GM18870 (cell line): ENCODE measurements at regions not wholly inside any gene's neighbourhood (a gene's known extent, or its start where the extent isn't known, plus 50 kb on each side); places are given as distances from the start of the nearest gene placed in this dataset.

ENCODE experiments used
- ATAC-seq: cut with Tn5 transposase; IDR thresholded peaks from one replicate; pipeline ENCODE4 v1.9.1; 2021; ENCODE audit warnings: moderate library complexity; ENCODE audit not compliant: unreplicated experiment

DNA sequence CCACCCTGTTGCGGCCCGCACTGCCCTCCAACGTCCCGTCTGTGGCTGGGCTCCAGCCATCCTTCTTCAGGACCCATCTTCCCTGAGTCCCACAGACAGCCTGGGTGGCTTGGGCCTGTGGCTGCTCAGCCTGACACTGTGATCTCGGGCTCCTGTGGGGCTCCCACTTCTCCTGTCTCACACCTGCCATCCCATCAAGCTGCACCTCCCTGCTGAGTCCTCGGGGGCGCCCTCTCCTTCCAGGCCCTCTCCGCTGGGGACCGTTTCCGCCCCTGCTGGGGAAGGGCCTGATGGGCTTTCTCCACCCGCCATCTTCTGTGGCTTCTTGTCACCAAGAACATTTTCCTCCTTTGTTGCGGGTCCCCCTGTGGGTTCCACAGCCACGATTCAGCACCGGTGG is 173.8 kb upstream of the PPP2R2D start:
- no peak for ATAC-seq

DNA sequence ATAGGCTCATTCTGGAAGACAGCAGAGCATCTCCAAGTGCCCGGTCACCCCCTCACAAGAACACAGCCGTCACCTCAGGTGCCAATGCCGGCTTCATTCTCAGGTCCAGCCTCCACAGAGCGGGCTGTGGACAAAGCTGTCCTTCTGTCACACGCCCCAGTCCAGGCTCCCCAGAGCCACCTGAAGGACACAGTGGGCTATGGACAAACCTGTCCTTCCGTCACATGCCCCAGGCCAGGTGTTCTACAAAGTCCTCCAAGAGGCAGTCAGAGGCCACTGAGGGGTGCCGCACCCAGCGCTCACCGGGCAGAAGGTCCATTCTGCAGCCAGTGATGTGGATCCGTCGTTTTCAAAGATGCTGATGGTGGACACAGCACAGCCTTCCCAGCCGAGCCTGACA is 173.2 kb upstream of the PPP2R2D start:
- no peak for ATAC-seq

DNA sequence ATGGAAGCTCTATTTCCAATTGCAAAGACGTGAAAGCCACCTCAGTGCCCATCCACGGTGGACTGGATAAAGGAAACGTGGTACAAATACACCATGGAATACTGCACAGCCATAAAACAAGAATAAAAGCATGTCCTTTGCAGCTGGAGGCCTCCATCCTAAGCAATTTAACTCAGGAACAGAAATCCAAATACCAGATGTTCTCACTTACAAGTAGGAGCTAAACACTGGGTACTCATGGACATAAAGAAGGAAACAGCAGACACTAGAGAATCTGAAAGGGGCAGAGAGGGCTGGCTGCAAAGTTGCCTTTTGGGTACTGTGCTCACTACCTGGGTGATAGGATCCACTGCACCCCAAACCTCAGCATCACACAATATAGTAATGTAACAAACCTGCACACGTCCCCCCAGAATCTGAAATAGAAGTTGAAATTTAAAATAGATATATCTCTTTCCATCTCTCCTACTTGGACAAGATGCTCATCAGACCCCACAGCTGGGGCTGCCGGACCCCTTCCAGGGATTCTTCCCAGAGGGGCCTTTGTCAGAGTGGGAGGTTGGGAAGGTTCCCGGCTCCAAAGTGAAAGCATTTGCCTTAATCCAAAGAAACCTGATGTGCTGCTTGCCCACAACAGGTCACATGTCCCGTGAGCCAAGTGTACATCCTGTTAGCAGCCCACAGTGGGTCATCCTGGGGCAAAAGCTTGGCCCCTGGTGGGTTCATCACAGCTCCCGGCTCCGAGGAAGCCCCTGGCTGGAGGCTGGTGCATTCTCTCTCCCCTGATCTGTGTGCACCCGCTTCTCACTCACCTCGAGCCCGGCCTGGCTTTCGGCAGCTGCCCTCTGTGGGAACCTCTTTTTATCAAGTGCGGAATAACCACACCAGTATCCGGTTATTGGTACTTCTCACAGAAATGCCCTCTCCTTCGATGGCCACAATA is 172.3 kb upstream of the PPP2R2D start:
- ATAC-seq = no peak

DNA sequence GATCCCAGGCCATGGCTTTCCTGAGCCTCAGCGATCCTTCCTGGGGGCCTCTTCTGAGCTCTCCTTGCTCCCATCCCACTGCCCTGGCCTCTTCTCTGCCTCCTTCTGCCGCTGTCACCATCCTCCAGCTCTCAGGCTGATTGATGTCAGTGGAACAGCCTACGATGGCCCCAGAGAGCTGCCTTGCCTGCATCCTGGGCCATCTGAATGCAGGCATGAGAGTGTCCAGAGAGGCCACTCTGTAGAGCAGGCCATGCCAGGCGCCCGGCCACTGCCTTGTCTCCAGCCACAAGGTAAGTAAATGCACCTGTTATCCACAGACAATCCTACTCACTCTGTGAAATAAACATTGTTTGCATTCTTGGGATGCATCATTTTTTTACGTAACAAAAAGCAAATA is 171.4 kb upstream of the PPP2R2D start:
- no peak for ATAC-seq

DNA sequence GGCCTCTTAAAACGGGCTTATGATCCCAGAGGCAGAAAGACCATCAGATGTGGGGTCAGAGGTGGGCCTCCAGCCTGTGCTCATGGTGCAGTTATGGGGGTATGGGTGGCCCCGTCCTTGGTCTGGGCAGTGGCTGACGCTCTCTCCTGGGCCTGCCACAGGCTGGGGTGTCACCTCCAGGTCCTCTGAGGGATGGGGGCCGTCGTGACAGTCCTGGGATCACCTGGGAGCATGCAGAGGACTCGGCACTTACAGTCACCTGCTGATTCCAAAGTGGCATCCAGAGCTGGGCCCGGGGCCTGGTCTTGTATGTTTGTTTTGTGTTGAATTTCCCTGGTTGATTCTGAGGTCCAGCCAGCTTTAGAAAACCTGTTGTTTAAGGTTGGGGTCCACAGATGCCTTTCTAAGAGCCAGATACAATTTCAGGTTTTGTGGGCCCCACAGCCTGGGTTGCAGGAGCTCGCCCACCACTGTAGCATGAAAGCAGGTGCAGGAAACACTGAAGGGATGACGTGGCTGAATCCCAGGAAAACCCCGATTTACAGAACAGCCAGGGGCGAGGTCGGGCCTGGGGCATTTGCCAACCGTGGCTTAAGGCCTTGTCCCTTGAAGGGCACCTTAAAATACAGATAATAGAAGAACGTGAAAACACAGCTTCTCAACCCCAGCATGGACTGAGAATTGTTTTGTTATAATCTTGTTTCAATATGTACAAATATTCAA is 170.7 kb upstream of the PPP2R2D start:
- no peak for ATAC-seq

DNA sequence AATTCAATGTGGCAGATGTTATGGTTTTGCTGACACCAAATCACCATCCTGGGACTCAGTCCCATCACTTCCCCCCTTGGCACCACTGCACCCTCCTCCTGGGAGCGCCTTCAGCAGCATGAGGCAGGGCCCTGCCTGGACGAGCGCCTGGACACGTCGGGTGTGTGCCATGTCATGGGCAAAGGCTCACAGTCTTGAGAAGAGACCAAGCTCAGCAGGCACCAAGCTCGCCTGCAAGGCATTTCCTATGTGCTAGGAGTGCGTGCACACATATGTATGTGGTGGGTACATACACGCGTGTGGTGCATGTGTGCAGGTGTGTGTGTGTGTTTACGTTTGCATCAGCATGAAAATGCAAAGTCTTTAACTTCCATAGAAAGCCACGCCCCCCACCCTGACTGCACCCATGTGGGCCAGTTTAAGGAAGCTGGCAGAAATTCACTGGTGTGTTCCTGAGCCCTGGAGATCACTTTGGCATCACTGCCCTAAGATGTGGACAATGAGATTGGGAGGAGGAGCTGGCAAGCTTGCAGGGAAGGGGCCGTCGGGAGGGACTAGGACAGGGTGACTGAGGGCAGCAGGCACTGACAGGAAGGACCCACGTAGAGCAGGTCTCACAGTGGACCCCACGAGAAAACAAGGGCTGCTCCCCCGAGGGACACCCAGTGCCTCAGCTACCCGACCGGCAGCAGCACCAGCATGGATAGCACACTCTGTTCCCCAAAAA is 169.9 kb upstream of the PPP2R2D start:
- ATAC-seq = no peak

DNA sequence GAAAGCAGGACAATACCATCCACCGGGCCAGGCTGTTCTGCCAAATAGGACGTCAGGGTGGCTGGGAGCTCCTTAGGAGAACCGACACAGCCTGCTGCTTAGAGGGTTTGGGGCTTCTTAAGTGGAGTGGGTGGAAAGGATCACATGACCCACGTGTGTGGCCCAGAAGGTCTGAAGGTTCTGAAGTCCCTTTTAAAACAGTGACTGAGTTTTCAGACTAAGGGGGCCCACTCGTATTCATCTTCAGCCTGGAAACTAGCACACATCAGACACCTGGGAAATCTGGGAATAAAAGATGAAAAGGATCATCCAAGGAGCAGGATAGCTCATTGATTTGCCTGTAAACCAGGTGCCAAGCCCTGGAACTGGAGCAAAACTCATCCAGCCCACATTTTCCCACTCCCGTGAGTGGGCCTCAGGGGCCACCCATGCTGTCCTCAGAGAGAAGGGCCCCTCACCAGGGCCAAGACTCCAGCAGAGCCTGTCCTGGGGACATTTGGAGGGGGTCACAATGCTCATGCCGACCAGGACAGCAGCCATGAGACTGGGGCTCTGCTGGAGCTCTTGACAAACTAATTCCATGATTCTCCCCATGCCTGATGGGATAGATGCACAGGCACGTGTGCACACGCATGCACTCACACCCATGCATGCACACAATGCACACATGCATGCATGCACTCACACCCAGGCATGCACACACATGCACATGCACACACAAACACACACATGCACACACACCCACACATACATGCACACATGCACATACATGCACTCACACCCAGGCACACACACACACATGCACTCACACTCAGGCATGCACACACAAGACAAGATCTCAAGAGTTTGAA is 168.8 kb upstream of the PPP2R2D start:
- ATAC-seq = no peak

DNA sequence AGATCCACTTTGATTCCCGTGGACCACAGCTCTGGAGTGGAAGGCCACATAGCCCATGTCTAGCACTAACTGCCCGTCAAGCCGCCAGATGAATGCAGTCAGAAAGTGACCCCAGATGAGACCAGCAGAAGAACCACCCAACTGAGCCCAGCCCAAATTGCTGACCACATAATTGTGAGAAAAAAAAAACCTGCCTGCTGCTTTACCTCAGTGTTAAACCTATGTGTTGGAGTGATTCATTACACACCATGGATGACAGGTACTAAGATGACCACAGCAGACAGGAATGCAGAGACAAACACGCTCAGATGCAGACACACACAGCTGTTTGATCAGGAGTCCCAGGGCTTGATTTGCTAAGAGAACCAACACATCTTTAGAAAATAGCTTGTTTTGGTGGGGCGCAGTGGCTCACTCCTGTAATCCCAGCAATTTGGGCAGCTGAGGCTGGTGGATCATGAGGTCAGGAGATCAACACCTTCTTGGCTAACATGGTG is 168.1 kb upstream of the PPP2R2D start:
- ATAC-seq = no peak

DNA sequence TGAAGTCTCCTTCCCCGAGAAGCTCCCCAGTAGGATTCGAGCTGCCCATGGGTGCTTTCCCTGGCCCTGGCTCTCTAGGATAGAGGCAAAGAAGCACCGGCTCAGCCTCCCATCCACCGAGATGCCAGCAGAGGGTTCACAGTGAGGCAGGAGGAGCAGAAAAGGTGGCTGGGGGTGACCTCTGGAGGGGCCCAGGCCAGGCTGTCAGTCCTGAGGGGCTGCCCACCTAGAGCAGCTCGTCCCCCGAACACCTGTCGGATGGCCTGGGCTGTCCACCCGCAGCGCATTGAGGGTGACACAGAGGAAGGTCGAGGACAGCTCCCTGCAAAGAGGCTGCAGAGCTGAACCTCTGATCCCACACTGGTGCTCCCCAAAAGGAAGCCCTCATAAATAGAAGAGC is 167.2 kb upstream of the PPP2R2D start:
- ATAC-seq = no peak

DNA sequence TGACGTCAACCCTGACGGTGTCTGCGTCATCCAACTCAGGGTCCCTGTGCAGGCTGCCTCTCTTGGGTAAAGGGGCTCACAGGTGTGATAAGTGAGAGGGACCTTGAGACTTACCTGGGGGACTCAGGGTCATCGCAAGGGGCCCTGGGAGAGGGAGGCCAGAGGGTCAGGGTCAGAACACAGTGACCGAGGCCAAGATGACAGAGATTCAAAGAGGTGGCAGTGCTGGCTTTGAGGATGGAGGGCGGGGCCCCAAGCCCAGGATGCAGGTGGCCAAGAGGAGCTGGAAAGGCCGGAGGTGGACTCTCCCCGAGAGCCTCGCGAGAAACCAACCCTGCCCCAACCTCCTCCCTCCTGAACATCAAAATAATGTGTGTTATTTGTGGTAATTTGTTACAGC is 165.2 kb upstream of the PPP2R2D start:
- ATAC-seq = no peak

DNA sequence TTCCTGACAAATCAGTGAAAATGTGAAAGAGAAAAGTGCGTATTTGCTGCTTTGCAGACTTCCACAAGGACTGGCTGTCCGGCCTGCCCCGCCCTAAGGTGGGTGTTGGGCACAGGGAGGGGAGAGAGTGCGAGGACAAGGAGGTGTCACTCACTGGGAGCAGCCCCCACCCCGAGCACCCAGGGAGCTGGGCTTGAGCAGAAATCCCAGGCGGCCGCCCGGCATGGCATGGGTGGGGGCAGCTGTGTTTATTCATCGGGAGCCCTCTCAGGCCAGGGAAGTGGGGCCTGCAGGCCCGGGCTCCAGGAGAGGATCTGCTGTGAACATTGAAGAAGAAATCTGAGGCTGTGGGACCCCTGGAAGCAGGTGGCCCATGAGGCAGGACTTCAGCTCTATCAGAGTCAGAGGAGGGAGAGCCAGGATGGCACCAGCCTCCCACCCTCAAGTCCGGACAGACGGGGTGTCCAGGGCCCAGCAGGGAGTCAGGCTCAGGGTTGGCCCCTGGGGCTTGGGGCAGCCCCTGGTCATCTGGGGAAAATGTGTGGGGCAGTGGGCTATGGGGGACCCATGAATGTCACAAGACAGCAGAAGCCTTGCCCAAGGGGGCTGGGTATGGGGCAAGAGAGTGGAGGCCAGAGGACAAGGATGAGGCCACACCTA is 164.4 kb upstream of the PPP2R2D start:
- no peak for ATAC-seq

DNA sequence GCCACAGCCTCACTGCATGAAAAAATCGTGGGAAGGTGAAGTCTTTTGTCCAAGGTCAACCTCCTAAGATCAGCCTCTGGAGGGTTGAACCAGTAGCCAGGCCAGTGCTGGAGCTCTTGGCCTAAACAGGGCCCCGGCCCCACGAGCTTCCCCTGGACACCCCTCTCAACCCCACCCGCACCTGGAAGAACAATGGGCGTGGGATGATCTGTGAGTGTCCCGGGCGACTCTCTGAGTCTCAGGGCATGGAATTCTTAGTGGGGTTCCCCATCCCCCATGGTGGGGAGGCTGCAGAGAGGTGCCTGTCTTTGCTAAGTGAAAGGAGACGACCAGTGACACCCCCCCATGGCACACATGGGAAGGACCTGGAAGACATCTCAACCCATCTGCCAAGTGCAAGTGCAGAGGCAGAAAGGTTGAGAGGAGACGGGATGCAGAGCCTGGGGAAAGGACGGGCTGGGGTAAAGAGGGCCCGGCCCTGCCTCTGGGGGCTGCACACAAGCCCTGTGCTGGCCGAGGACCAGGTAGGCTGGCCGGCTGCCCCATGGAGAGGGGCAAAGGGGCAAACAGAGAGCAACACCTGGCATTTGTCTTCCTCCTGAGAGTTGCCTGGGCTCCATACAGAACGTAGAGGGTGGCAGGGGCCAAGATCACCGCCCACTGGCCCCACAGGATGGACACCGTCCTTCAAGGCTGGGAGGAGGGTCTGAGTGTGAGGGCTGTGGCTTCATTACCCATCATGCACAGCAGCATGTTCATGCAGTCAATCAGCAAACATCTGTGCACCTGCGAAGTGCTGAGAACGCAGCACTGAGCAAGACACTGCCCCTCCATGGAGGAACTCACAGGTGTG is 163.0 kb upstream of the PPP2R2D start:
- ATAC-seq = no peak

DNA sequence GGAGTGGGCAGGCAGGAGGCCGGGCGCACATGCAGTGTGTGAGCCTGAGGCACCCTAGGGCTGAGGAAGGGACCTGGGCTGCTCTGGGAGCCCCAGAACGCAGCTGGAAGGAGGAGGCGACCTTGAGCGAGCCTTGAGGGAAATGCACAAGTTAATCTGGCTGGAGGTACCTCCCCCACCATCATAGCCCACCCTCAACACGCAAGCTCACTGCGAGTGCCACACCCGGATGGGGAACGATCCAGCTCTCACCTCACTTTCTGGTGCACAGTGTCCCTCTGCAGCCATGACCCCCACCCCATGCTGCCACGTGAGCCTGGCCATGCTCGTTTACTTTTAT is 162.4 kb upstream of the PPP2R2D start:
- no peak for ATAC-seq

DNA sequence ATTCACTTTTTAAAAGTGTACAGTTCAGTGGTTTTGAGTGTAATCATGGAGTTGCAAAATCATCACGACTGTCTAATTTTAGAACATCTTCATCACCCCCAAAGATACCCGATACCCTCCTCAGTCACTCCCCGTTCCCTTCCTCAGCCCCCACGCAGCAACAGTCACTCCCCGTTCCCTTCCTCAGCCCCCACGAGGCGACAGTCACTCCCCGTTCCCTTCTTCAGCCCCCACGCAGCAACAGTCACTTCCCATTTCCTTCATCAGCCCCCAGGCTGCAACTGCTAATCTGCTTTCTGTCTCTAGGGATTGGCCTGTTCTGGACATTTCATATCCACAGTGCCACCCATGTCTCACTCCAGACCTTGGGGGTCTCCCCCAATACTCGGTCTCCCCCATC is 161.6 kb upstream of the PPP2R2D start:
- ATAC-seq = no peak

DNA sequence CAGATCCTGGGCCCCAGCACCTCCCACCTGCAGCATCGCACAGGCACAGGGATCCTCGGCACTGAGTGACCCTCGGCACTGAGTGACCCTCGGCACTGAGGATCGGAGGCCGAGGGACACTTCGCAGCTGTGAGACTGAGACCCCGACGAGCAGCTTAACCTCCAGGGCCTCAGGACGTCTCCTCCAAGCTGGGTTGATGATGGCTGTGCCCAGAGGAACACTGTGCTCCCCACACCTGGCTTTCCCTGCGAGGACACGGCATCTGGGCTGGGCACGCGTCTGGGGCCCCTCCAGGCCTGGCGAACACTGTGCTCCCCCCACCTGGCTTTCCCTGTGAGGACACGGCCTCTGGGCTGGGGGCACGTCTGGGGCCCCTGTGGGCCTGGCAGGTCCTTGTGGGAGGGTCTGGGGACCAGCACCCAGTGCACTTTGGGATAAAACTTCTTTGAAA is 158.3 kb upstream of the PPP2R2D start:
- ATAC-seq = no peak

DNA sequence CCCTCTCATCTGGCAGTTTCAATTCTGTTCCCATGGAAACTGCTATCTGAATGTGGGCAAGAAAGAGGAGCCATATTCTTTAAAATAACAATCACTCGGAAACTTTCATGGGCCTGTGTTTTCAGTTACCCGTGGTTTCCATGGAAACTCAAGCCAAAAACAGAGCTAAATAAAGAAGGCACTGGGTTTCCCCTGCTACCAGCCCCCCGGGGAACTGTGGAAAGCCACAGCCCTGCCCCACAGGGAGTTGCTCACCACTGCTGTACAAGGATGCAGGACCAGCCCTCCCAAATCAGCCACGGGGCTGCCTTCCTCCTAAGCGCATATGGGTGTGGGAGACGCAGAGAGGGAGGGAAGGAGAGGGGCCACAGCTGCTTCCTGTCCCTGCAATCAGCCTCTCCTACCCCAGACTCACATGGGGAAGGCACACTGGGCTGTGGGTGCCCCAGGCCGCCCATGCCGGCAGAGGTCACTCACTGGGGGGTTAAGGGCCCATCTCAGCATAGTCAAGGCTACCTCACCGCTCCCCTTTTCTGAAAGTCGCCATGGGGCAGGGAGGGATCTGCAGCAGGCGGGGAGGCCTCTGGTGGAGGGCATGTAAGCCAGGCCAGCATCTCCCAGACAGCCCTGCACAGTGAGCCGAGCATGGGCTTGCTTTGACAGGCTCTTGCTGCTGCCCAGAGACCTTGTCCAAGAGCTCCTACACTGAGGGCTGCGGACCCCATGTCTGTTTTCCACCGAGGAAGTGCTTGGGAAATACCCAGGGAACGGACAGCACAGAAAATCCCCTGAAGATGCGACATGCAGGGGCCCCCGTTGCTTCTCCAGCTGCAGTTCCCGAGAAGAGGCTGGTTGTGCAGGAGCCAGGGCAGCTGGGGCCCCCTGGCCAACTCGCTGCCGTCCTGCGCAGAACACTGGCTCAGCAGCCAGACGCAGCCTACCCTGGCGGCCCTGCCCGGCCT is 157.3 kb upstream of the PPP2R2D start:
- ATAC-seq = peak; percentile 53

DNA sequence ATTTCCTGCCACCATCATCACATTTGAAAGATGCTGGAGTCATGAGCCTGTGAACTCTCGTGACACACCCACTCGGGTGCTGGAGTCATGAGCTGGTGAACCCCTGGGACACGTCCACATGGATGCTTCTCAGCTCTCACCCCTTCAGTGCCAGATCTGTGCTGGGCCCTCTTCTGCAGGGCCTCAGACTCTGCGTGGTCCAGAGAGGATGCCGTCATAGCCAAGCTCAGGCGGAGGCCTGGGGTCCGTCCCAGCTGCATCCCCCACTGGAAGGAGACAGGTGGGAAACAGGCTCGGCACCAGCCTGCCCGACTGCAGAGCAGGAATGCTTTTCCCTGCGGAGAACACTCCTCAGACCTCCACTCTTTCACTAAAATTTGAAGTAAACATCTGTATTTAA is 156.5 kb upstream of the PPP2R2D start:
- ATAC-seq = no peak

DNA sequence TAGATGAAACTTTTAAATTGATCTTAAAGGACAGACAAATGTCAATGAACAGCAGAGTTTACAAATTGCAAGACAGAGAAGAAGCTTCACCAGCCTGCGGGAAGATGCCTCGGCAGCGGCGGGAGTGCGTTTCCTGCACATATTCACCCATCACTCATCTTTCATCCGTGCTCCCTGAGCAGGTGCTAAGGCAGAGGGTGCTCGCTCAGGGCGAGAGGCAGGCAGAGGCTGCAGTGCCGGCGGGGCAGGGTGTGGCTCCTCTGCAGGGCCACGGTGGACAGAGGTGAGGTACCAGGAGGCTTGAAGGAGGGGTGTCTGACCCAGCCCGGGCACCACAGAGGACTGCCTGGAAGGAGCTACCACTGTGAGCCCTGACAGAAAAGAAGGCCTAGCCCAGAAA is 155.2 kb upstream of the PPP2R2D start:
- ATAC-seq = no peak
